OCI-LY1 (cell line): ENCODE measurements at regions not wholly inside any gene's neighbourhood (a gene's known extent, or its start where the extent isn't known, plus 50 kb on each side); places are given as distances from the start of the nearest gene placed in this dataset.

Source experiments
- H2AFZ ChIP-seq: fragments of 200-600 bp; sonication (generic), shearing (Covaris generic); 2 replicates; pipeline ENCODE4 v1.6.0; 2014; ENCODE audit warnings: antibody characterized with exemption, mild to moderate bottlenecking, low read length
- H3F3A ChIP-seq: fragments of 200-600 bp; sonication (generic), shearing (Covaris generic); 2 replicates; pipeline ENCODE4 v1.6.0; 2014; ENCODE audit warnings: mild to moderate bottlenecking, antibody characterized with exemption, low read length, moderate library complexity; ENCODE audit not compliant: insufficient read depth
- H3K27ac ChIP-seq: fragments of 200-600 bp; sonication (generic); 2 replicates; pipeline ENCODE4 v1.5.1; 2014; ENCODE audit warnings: low read length, mixed run types, mild to moderate bottlenecking, low read depth; ENCODE audit not compliant: poor library complexity, severe bottlenecking
- H3K27me3 ChIP-seq: fragments of 200-600 bp; sonication (generic); 2 replicates; pipeline ENCODE4 v1.6.0; 2014; ENCODE audit warnings: antibody characterized with exemption, mild to moderate bottlenecking, low read length, moderate library complexity; ENCODE audit not compliant: insufficient read depth
- H3K36me3 ChIP-seq: fragments of 200-600 bp; sonication (generic); 2 replicates; pipeline ENCODE4 v1.6.1; 2014; ENCODE audit warnings: mild to moderate bottlenecking, antibody characterized with exemption, low read length, moderate library complexity, mixed read lengths; ENCODE audit not compliant: insufficient read depth
- H3K4me1 ChIP-seq: fragments of 200-600 bp; sonication (generic); 2 replicates; pipeline ENCODE4 v1.5.1; 2014; ENCODE audit warnings: mild to moderate bottlenecking, low read length, moderate library complexity; ENCODE audit not compliant: insufficient read depth, severe bottlenecking
- H3K4me2 ChIP-seq: fragments of 200-600 bp; sonication (generic), shearing (Covaris generic); 2 replicates; pipeline ENCODE4 v1.6.1; 2014; ENCODE audit warnings: low read length
- H3K4me3 ChIP-seq: fragments of 200-600 bp; sonication (generic); 2 replicates; pipeline ENCODE4 v1.5.1; 2014; ENCODE audit warnings: low read length, low read depth, mild to moderate bottlenecking, mixed read lengths; ENCODE audit not compliant: poor library complexity, severe bottlenecking
- H3K79me2 ChIP-seq: fragments of 200-600 bp; shearing (Covaris generic); 2 replicates; pipeline ENCODE4 v1.6.1; 2016; ENCODE audit warnings: mixed run types, low read length, mixed read lengths; ENCODE audit not compliant: insufficient read depth
- H3K9ac ChIP-seq: fragments of 200-600 bp; sonication (generic), shearing (Covaris generic); 2 replicates; pipeline ENCODE4 v1.6.1; 2014; ENCODE audit warnings: mild to moderate bottlenecking, low read length, mixed read lengths
- H3K9me2 ChIP-seq: fragments of 200-600 bp; sonication (generic), shearing (Covaris generic); 2 replicates; pipeline ENCODE4 v1.6.1; 2014; ENCODE audit warnings: low read depth, mild to moderate bottlenecking, low read length, mixed read lengths
- H3K9me3 ChIP-seq: fragments of 200-600 bp; shearing (Covaris generic); 2 replicates; pipeline ENCODE4 v1.6.1; 2014; ENCODE audit warnings: low read length, mixed read lengths
- H4K20me1 ChIP-seq: fragments of 200-600 bp; sonication (generic), shearing (Covaris generic); 2 replicates; pipeline ENCODE4 v1.6.0; 2016; ENCODE audit warnings: mild to moderate bottlenecking, low read length; ENCODE audit not compliant: insufficient read depth
- CTCF ChIP-seq: fragments of 200-600 bp; sonication (generic), shearing (Covaris generic); IDR thresholded peaks from 2 replicates; pipeline ENCODE4 v1.5.1; 2017; ENCODE audit warnings: mild to moderate bottlenecking, antibody characterized with exemption, low read length, moderate library complexity, mixed read lengths
- EZH2 ChIP-seq: fragments of 200-600 bp; sonication (generic), shearing (Covaris generic); IDR thresholded peaks from 2 replicates; pipeline ENCODE4 v1.8.0; 2017; ENCODE audit warnings: borderline replicate concordance, mixed run types, mild to moderate bottlenecking, antibody characterized with exemption, low read length, moderate library complexity, mixed read lengths

GRCh38 chr14:98692832-98693231 lies 579.2 kb downstream of the BCL11B start:
- H3F3A ChIP-seq = no peaks in the 10 kb centered on the region
- no peaks in the 10 kb centered on the region for H3K9me3 ChIP-seq
- H3K9me2 ChIP-seq = no peaks in the 10 kb centered on the region
- H3K4me2 ChIP-seq = no peak overlapping the region
- H3K4me1 ChIP-seq = no peaks in the 10 kb centered on the region
- no peak overlapping the region for H2AFZ ChIP-seq
- no peak for TF ChIP-seq EZH2
- no peak for TF ChIP-seq CTCF
- H3K79me2 ChIP-seq = no peaks in the 10 kb centered on the region
- H4K20me1 ChIP-seq = no peaks in the 10 kb centered on the region
- no peak overlapping the region for H3K9ac ChIP-seq
- H3K36me3 ChIP-seq = no peaks in the 10 kb centered on the region
- H3K27me3 ChIP-seq = no peaks in the 10 kb centered on the region
- H3K27ac ChIP-seq = no peak overlapping the region
- no peak overlapping the region for H3K4me3 ChIP-seq

- Histone ChIP-seq H4K20me1 (no peaks in the 10 kb centered on the region), H3F3A (no peaks in the 10 kb centered on the region), H3K36me3 (no peaks in the 10 kb centered on the region), H3K27ac (no peak overlapping the region), H3K9ac (no peak overlapping the region), H3K9me3 (no peaks in the 10 kb centered on the region), H2AFZ (no peak overlapping the region), H3K4me3 (no peak overlapping the region), H3K4me1 (no peaks in the 10 kb centered on the region), H3K79me2 (no peaks in the 10 kb centered on the region), H3K27me3 (no peaks in the 10 kb centered on the region), H3K4me2 (no peak overlapping the region), H3K9me2 (no peaks in the 10 kb centered on the region)
- TF ChIP-seq EZH2 = no peak
- no peak for TF ChIP-seq CTCF
Observed at GRCh38 chr14:98694541-98694940, 577.5 kb downstream of the BCL11B start.

GRCh38 chr14:98695809-98696208 lies 576.2 kb downstream of the BCL11B start:
- Histone ChIP-seq H3K9ac (no peak overlapping the region), H3K27me3 (no peaks in the 10 kb centered on the region), H3K4me1 (no peaks in the 10 kb centered on the region), H3F3A (no peaks in the 10 kb centered on the region), H4K20me1 (no peaks in the 10 kb centered on the region), H3K4me3 (no peak overlapping the region), H2AFZ (no peak overlapping the region), H3K79me2 (no peaks in the 10 kb centered on the region), H3K4me2 (no peak overlapping the region), H3K9me3 (no peaks in the 10 kb centered on the region), H3K9me2 (no peaks in the 10 kb centered on the region), H3K36me3 (no peaks in the 10 kb centered on the region), H3K27ac (no peak overlapping the region)
- no peak for TF ChIP-seq EZH2
- no peak for TF ChIP-seq CTCF
